ENCODE measurements at regions not wholly inside any gene's neighbourhood (a gene's known extent, or its start where the extent isn't known, plus 50 kb on each side); places are given as distances from the start of the nearest gene placed in this dataset.

DNA sequence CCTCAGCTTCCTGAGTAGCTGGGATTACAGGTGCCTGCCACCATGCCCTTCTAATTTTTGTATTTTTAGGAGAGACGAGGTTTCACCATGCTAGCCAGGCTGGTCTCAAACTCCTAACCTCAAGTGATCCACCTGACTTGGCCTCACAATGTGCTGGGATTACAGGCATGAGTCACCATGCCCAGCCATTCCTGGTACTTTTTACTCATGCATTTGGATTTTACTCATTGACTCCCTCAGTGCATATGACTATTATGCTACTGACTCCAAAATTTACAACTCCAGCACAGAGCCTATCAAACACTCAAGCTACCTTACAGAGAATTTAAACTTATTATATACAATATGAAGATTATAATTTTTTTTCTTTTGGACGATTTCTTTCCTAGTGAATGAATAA is 199.9 kb downstream of the CXXC4 start:
- CTCF ChIA-PET = no interaction called here
- POLR2A ChIA-PET = no interaction called here
- TF ChIP-seq, protein P1, sequence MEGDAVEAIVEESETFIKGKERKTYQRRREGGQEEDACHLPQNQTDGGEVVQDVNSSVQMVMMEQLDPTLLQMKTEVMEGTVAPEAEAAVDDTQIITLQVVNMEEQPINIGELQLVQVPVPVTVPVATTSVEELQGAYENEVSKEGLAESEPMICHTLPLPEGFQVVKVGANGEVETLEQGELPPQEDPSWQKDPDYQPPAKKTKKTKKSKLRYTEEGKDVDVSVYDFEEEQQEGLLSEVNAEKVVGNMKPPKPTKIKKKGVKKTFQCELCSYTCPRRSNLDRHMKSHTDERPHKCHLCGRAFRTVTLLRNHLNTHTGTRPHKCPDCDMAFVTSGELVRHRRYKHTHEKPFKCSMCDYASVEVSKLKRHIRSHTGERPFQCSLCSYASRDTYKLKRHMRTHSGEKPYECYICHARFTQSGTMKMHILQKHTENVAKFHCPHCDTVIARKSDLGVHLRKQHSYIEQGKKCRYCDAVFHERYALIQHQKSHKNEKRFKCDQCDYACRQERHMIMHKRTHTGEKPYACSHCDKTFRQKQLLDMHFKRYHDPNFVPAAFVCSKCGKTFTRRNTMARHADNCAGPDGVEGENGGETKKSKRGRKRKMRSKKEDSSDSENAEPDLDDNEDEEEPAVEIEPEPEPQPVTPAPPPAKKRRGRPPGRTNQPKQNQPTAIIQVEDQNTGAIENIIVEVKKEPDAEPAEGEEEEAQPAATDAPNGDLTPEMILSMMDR (IDR thresholded peaks at IDR 0.05) = no peak

DNA sequence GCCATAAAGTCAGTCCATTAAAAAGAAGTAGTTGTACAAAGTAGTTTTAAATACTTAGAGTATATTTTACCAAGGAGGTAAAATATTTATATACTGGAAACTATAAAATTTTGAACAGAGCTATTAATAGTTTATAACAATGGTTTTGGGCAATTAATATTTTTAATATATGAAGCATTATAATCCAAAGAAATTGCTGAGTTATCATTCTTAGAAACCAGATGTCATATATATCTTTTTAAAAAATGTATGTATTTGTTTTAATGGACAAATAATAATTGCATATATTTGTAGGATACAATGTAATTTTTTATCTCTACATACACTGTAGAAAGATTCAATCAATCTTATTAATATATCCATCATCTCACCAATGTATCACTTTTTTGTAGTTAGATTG is 207.8 kb downstream of the CXXC4 start:
- no peak for ATAC-seq (ENCODE audit: poor library complexity)

More for the DNA sequence above, 199.9 kb downstream of the CXXC4 start:
- Mint-ChIP-seq H3K4me3 (no peak overlapping the region), H3K27ac (no peak overlapping the region), H3K4me1 (ENCODE audit: low read depth) (no peaks in the 10 kb centered on the region), H3K9me3 (peaks cover 7% of the 10 kb centered on the region), H3K36me3 (ENCODE audit: low read depth) (no peaks in the 10 kb centered on the region), H3K27me3 (no peaks in the 10 kb centered on the region)
- no peaks in the 10 kb centered on the region for H3K4me1 ChIP-seq (ENCODE audit: insufficient read depth, low read length)
- no peak overlapping the region for H3K27ac ChIP-seq (ENCODE audit: low read depth in 1 of 2, low read length in 2 of 2)
- H3K27me3 ChIP-seq (ENCODE audit: control insufficient read depth in 1 of 2, insufficient read depth in 2 of 2, low read length in 2 of 2) = no peaks in the 10 kb centered on the region
- H3K36me3 ChIP-seq (ENCODE audit: insufficient read depth, low read length) = no peaks in the 10 kb centered on the region
- H3K4me3 ChIP-seq (ENCODE audit: low read length) = no peak overlapping the region
- intact Hi-C loops (cut with DNase I, micrococcal nuclease) = no loop called here
- ATAC-seq (ENCODE audit: poor library complexity) (no peak), DNase-seq (no peak)
- no peaks in the 10 kb centered on the region for H3K9me3 ChIP-seq (ENCODE audit: control insufficient read depth in 1 of 2, insufficient read depth in 1 of 2, low read length in 2 of 2)

DNA sequence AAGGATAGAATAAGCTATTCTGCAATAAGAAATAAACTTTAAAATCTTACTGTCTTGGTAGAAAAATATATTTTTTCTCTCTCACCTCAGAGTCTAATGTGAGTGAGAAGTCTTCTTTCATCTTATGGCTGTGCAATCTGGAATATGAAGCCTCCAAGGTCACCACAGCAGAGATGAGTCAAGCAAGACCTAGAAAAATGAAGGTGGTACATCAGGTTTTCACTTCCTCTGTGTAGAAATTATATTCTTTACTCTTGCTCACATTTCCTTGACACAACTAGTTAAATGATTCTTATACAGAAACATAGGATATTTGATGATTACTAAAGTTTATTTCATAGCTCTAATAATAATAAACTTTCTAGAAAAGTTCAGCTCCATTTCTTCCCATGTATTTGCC is 211.4 kb downstream of the CXXC4 start:
- H3K4me3 Mint-ChIP-seq = no peak overlapping the region
- H3K4me1 ChIP-seq (ENCODE audit: insufficient read depth, low read length) = no peaks in the 10 kb centered on the region
- H3K27ac Mint-ChIP-seq = no peak overlapping the region
- ATAC-seq (ENCODE audit: poor library complexity) = no peak
- no peaks in the 10 kb centered on the region for H3K27me3 Mint-ChIP-seq
- POLR2A ChIA-PET = no interaction called here
- intact Hi-C loops (cut with DNase I, micrococcal nuclease) = no loop called here
- CTCF ChIA-PET = no interaction called here
- H3K9me3 ChIP-seq (ENCODE audit: control insufficient read depth in 1 of 2, insufficient read depth in 1 of 2, low read length in 2 of 2) = no peaks in the 10 kb centered on the region
- DNase-seq = no peak
- no peaks in the 10 kb centered on the region for H3K27me3 ChIP-seq (ENCODE audit: control insufficient read depth in 1 of 2, insufficient read depth in 2 of 2, low read length in 2 of 2)
- TF ChIP-seq, protein P1 (IDR thresholded peaks at IDR 0.05) = no peak
- H3K4me1 Mint-ChIP-seq (ENCODE audit: low read depth) = no peaks in the 10 kb centered on the region
- H3K9me3 Mint-ChIP-seq = peaks cover 6% of the 10 kb centered on the region
- H3K36me3 Mint-ChIP-seq (ENCODE audit: low read depth) = no peaks in the 10 kb centered on the region
- no peaks in the 10 kb centered on the region for H3K36me3 ChIP-seq (ENCODE audit: insufficient read depth, low read length)
- H3K27ac ChIP-seq (ENCODE audit: low read depth in 1 of 2, low read length in 2 of 2) = no peak overlapping the region
- no peak overlapping the region for H3K4me3 ChIP-seq (ENCODE audit: low read length)

More for the DNA sequence above, 207.8 kb downstream of the CXXC4 start:
- no peak overlapping the region for H3K4me3 ChIP-seq (ENCODE audit: low read length)
- Mint-ChIP-seq H3K4me3 (no peak overlapping the region), H3K27ac (no peak overlapping the region), H3K36me3 (ENCODE audit: low read depth) (no peaks in the 10 kb centered on the region), H3K4me1 (ENCODE audit: low read depth) (no peaks in the 10 kb centered on the region), H3K27me3 (no peaks in the 10 kb centered on the region), H3K9me3 (peaks cover 10% of the 10 kb centered on the region)
- H3K9me3 ChIP-seq (ENCODE audit: control insufficient read depth in 1 of 2, insufficient read depth in 1 of 2, low read length in 2 of 2) = no peaks in the 10 kb centered on the region
- no peaks in the 10 kb centered on the region for H3K27me3 ChIP-seq (ENCODE audit: control insufficient read depth in 1 of 2, insufficient read depth in 2 of 2, low read length in 2 of 2)
- ChIA-PET CTCF (no interaction called here), POLR2A (no interaction called here)
- no peaks in the 10 kb centered on the region for H3K36me3 ChIP-seq (ENCODE audit: insufficient read depth, low read length)
- intact Hi-C loops (cut with DNase I, micrococcal nuclease) = no loop called here
- TF ChIP-seq, protein P1 (IDR thresholded peaks at IDR 0.05) = no peak
- H3K4me1 ChIP-seq (ENCODE audit: insufficient read depth, low read length) = no peaks in the 10 kb centered on the region
- no peak overlapping the region for H3K27ac ChIP-seq (ENCODE audit: low read depth in 1 of 2, low read length in 2 of 2)
- no peak for DNase-seq

Measured in CD4-positive, alpha-beta T cell (primary cell).